Stimulated activated CD8-positive, alpha-beta memory T cell treated with anti-CD3 and anti-CD28 coated beads, Interleukin-15, amount 100 ng/mL, for 48 hours (primary cell): ENCODE measurements at regions not wholly inside any gene's neighbourhood (a gene's known extent, or its start where the extent isn't known, plus 50 kb on each side); places are given as distances from the start of the nearest gene placed in this dataset.
A peak's percentile ranks its signal among the peaks of the same experiment; 100 is the strongest.
"Not testable (repeated sequence)": the region's sequence is repeated elsewhere in the genome, so short reads cannot be mapped to it uniquely, and the experiment has no call there.

Experiments
- DNase-seq, 2 donors: peaks; one replicate each; pipeline ENCODE4 v3.0.0-alpha.2; 2020; ENCODE audit warnings: low read depth in 2 of 2

DNA sequence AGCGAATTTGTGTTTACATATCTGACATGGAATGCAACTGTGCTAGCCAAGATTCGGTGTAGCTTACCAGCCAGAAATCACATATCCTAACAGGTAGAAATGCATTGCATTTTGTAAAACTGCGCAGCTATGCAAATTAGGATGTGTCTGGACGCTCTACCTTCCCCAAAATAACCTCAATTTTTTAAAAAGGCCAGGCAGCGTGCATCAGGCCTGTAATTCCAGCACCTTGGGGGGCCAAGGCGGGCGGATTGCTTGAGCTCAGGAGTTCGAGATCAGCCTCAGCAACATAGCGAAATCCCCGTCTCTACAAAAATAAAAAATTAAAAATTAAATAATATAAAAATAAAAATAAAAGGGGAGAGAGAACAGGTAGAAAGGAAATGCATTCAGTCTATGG, 305.0 kb downstream of the TYW1 start:
- no peak for DNase-seq

DNA sequence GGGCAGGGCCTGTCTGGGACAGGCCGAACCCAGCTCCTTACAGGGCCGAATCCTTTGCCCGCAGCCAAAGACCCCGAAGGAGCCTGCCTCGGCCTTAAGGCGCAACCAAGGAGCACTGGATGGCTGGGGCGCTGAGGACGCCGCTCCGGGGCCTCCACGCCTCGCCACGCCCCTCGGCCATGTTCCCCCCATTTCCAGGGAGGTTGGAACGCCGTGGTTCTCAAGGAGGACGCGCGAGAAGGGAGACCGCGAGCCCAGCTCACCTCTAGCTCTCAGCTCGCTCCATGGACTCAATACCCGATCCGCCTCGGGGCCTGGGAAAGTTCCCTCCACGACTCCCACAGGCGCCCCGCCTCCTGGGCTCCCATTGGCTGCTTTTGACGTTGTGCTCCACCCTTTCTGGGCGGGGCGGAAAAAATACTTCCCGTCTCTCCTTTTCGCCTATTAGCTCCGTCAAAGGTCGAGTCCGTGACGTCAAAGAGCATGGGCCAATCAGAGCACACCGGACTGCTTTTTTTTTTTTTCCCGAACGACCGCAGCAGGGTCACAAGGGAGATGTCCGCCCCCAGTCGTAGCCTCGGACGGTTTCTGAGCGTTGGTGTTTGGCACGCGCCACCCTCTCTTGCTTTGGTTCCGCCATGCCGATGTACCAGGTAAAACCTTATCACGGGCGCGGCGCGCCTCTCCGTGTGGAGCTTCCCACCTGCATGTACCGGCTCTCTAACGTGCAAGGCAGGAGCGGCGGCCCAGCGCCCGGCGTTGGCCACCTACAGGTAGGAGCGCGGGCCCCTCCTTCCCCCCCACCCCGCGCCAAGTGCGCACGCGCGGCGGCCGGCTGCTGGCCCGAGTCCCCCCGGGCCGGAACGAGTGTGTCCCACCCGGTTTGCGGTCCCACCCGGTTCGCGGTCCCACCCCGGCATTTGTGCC, 305.7 kb downstream of the TYW1 start:
- DNase-seq = peak; percentile 95

DNA sequence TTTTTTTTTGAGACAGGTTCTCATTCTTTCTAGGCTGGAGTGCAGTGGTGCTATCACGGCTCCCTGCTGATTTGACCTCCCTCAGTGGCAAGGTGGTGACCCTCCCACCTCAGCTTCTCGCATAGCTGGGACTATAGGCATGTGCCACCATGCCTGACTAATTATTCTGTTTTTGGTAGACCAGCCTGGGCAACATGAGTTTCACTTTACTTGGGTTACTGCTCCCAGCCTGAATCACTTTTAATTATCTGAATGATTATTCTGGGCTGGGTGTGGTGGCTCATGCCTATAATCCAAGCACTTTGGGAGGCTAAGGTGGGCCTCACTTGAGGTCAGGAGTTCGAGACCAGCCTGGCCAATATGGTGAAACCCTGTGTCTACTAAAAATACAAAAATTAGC, 308.2 kb downstream of the TYW1 start:
- not testable (repeated sequence) for DNase-seq

DNA sequence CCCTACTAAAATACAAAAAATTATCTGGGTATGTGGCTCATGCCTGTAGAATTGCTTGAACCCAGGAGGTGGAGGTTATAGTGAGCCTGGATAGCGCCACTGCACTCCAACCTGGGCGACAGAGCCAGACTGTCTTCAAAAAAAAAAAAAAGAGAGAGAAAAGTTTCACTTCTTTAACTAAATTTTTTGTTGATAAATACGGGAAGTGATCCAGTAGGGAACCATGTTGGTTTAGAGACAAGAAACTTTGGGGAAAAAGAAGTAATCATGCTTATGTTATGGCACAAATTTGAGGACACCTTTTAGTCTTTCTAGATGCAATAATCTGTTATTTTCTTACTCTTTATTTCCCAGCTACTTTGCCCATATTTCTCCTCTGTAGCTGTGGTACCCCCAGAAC, 309.7 kb downstream of the TYW1 start:
- DNase-seq = no peak

DNA sequence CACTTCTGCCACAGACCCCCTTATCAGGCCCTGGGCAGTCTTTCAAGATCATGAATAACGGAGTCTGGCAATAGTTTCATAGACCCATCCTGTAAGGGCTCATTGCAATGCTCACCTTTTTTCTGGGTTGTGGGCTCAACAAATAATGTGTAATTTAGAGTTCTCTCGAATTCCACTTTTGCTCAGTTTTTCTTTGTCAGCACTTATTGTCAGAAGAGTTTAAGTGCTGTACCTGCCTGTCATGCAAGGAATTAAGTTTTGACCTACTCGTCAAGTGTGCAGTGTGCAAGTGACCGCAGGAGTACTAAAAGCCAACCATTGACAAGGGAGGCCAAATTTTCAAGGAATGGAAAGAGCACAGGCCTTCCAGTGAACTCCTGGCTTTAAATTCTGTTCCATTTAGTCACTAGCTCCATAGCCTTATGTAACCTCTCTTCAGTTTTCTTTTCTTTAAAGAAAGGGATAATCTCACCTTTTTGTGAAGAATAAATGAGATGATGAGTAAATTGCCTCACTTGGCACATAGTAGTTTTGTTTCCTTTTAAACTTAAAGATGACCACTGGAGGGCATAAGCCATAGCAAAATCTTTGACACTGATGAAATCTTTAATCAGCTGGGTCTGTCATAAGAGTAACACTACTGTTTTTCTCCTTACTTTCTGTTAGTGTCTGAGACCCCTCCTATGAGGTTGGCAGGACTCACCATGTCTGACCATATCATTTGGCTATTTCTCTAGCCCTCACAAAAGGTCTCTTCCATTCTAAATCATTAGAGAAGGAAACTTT, 313.3 kb downstream of the TYW1 start:
- DNase-seq = no peak

DNA sequence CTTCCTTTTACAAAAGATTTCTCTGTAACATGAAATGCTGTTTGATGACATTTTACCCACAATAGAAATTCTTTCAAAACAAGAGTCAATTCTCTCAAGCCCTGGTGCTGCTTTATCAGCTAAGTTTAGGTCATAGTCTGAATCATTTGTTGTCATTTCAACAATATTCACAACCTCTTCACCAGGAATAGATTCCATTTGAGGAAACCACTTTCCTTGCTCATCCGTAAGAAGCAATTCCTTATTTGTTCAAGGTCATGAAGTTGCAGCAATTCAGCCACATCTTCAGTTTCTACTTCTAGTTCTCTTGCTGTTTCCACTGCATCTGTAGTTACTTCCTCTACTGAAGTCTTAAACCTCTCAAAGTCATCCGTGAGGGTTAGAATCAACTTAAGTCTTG, 315.3 kb downstream of the TYW1 start:
- DNase-seq = no peak

DNA sequence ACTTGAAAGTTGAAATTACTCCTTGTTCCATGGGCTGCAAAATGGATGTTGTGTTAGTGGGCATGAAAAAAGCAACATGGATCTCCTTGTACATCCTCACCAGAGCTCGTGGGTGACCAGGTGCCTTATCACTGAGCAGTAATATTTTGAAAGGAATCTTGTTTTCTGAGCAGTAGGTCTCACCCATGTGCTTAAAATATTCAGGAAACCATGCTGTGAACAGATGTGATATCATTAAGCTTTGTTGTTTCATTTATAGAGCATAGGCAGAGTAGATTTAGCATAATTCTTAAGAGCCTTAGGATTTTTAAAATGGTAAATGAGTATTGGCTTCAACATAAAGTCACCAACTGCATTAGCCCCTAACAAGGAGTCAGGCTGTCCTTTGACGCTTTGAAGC, 316.6 kb downstream of the TYW1 start:
- DNase-seq = no peak

DNA sequence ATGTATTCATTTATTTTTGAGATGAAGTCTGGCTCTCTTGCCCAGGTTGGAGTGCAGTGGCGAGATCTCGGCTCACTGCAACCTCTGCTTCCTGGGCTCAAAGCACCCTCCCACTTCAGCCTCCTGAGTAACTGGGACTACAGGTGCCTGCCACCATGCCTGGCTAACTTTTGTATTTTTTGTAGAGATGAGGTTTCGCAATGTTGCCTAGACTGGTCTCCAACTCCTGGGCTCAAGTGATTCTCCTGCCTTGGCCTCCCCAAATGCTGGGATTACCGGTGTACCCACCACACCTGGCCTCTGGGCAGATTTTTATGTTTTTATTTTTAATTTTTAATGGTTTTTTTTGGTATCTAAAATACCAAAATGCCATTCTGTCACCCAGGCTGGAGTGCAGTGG, 320.3 kb downstream of the TYW1 start:
- DNase-seq = not testable (repeated sequence)

DNA sequence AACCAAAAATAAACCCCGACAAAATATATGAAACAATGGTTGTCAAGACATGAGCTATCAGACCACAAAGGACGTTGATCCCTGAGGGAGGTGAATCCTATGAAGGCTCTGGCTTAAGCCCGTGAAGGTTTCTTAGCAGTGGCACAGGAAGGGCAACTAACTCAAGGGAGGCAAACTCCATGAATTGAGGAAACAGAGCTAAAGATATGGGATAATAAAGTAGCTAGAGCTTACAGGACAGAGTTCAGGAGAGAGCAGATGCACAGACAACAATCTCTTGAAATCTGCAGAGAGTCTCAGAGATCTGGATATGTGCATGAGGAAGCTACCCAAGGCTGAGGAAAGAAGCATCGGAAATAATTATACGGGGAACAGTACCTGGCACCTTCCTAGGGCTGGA, 331.6 kb downstream of the TYW1 start:
- not testable (repeated sequence) for DNase-seq

DNA sequence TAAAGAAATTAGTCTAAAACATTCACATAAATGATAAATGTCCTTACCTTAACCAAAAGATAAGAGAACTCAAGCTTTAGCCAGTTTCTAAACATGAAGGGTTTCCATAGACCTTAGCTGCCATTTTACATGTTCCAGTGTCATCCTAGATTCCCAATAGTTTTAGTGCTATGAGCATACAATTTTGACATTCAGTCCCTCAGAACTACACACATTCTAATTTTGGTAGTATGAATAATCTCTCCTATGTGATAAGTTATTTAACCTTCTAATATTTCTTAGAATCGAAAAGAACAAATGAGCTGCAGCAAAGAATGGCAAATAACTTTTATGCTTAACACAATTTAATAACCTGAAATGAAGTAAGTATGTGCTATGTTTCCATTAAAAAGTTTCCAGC, 338.5 kb downstream of the TYW1 start:
- DNase-seq = not testable (repeated sequence)

DNA sequence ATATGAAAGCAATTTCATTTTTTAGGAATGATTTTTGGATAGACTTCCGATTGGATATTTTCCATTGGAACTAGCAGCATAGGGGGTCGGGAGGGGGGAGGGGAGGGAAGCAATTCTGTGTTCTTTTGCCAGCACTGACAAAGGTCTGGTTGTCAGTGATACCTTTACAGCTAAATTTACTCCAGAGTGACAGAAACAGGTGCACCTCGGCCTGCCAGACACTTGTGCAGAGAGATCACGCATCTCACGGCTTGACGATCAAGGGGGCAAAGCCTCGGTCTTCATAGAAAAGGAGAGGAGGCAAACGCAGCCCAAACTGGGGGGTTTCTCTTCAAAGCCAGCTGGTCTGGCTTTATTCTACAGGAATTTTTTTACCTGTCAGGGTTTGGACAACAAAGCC, 339.0 kb downstream of the TYW1 start:
- DNase-seq = not testable (repeated sequence)

DNA sequence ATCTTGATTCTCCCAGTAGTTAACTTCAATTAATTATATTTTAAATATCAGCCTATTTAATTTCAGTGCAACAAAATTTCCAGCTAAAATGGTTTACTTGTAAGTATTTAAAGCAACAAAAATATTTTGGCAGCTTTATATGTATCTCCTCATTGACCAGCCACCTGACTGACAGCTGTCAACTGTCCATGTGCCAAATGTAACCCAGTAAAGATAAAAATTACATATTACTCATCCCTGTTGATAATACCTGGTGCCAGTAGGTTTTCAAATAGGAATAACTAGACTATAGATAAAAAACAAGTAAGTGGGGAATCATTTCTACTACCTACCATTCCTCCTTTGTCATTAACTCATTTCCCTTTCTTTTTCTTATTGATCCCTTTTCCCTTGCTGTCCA, 341.9 kb downstream of the TYW1 start:
- not testable (repeated sequence) for DNase-seq

DNA sequence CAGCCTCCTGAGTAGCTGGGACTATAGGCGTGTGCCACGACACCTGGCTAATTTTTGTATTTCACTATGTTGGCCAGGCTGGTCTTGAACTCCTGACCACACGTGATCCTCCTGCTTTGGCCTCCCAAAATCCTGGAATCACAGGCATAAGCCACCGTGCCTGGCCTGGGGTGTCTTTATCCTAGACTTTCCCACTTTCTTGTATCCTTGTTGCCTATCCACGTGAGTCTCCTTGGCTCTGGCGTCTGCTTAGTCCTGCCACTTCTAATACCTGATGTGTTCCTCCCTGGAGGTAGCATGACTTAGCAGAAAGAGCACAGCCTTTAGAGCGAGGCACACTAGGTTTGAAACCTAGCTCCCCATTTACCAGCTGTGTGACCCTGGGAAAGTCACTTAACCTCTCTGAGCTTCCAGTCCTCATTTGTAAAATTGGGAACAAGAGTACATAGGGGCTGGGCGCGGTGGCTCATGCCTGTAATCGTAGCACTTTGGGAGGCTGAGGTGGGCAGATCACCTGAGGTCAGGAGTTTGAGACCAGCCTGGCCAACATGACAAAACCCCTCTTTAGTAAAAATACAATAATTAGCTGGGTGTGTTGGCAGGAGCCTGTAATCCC, 344.6 kb downstream of the TYW1 start:
- DNase-seq = no peak

DNA sequence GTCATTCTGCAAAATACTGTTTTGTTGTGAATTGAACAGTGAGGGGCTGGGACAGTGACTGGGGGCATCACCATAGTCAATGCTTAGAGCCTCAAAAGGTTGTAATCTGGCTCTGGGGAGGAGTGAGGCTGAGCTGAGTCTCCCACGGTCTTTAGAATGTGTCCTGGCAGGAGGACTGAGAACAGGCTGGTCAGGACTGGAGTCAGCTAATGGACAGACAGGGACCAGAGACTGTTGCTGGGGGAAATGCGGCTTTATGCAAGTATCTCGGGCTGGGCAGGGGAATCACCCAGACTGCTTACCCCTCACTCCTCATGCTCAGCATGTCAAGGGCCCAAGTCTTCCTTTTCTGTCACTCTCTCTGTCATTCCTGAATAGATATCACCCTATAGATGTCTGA, 346.5 kb downstream of the TYW1 start:
- DNase-seq = no peak

DNA sequence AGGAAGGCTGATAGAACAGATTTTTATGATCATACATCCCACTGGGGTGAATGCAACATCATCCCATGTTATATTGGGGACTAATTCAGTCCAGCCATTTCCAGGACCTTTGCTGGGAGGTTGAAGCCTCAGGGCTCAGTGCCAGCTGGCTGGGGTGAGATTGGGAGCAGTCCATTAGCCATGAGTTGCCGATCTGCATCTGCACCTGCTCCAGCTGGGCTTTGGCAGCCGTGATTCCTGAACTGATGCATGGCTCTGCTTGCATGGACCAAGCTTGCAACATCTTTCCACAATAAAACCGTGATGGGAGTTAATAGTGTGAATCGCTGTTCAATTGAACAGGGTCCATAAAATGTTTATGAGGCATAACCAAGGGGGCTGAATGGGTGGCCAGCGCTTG, 346.9 kb downstream of the TYW1 start:
- no peak for DNase-seq

DNA sequence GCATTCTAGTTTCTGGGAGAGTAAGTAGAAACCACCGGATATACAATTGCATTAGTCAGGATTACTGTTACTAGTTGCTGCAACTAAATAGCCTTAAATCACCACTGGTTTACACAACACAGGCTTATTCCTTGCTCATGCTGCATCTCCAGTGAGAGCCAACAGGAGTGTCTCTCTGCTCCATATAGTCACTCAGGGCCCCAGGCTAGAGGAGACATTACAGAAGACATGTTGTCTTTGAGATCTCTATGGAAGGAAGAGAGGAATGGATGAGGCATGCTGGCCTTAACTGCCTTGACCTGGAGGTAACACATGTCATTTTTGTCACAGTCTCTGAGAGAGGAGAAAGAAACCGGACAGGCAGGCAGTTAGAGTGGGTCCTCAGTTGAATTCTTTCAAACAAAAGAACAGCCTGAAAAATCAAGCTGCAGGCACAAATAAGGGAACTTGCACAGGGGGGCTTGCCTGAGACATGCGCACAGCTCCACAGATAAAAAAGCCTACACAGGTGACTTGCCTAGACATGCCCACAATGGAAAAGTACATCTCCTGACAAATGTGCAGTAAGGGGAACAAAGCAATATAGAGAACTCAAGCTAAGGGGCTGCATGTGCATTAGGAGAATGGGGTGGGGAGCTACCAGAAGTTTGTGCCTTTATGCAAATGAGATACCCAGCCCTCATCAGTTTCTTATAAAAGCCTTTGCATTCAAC, 348.0 kb downstream of the TYW1 start:
- DNase-seq = no peak

DNA sequence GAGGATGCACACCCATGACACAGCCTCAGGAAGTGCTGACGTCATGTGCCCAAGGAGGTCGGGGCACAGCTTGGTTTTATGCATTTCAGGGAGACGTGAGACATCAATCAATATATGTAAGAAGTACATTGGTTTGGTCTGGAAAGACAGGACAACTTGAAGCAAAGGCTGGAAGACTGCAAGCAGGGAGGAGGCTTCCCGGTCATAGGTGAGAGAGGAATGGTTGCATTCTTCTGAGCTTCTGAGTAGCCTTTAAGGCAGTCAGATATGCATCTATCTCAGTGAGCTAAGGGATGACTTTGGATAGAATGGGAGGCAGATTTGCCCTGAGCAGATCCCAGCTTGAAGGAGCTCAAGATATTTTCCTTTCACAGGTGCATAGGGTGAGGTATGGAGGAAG, 349.5 kb downstream of the TYW1 start:
- no peak for DNase-seq

DNA sequence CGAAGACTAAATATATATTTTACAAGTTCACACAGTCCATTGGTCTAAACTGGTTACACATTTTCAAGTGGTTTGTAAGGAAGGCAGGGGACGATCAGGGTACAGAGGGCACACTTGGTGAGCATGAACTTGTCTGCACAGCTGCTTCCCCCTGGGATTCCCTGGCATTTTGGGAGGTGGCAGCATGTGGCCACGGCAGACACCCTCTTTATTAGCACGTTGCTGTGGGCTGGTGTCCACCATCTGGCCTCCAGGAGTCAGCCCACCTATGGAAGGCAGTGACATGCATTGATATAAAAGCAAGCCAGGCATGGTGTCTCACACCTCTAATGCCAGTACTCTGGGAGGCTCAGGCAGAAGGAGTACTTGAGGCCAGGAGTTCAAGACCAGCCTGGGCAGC, 350.2 kb downstream of the TYW1 start:
- no peak for DNase-seq

DNA sequence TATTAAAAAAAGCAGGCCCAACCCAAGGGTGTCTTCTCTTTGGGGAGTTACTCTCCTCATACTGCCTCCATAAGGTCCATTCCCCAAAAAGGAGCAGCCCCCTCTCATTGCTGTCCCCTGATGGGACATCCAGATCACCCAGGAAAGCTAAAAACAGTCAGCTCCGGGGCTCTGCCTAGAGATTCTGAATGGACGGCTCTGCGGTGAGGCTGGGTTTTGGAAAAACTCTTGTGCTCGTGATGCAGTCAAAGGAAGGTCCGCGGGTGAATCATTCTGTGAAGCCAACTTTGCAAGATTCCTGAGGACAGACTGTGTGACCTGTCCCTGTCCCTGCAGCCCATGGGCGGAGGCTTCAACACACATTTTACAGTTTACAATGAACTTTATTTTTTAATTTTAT, 351.5 kb downstream of the TYW1 start:
- no peak for DNase-seq

DNA sequence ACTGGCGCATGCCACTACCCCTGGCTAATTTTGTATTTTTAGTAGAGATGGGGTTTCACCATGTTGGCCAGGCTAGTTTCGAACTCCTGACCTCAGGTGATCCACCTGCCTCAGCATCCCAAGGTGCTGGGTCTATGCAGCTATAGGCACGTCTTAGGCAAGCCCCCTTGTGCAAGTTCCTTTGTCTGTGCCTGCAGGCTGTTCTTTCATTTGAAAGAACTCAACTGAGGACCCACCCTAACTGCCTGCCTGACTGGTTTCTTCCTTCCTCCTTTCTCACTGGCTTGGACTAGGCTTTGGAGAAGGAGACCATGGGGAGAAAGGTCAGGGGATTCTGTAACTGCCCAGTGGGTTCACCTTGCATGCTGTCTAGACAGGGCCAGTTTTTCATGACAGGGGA, 361.0 kb downstream of the TYW1 start:
- DNase-seq = not testable (repeated sequence)

DNA sequence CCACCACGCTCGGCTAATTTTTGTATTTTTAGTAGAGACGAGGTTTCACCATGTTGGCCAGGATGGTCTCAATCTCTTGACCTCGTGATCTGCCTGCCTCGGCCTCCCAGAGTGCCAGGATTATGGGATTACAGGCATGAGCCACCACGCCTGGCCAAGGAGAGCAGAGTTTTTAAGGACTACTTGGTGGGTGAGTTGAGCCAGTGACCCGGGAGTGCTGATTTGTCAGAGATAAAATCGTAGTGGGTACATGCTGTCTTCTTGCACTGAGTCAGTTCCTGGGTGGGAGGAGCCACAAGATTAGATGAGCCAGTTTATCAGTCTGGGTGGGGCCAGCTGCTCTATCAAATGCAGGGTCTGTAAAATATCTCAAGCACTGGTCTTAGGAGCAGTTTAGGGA, 361.7 kb downstream of the TYW1 start:
- DNase-seq = not testable (repeated sequence)

DNA sequence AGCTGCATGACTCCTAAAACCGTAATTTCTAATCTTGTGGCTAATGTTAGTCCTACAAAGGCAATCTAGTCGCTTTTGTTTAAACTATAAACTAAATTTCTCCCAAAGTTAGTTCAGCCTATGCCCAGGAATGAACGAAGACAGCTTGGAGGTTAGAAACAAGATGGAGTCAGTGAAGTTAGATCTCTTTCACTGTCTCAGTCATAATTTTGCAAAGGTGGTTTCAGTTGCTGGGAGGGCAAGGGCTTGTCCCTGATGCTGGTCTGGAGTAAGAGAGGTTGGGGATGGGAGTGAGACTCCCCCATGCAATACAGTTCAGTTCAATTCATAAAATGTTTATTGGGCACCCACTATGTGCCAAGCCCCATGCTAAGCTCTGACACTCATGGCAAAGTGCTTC, 362.1 kb downstream of the TYW1 start:
- DNase-seq = not testable (repeated sequence)
